ENCODE measurements at regions not wholly inside any gene's neighbourhood (a gene's known extent, or its start where the extent isn't known, plus 50 kb on each side); places are given as distances from the start of the nearest gene placed in this dataset.
A peak's percentile ranks its signal among the peaks of the same experiment; 100 is the strongest.

DNA sequence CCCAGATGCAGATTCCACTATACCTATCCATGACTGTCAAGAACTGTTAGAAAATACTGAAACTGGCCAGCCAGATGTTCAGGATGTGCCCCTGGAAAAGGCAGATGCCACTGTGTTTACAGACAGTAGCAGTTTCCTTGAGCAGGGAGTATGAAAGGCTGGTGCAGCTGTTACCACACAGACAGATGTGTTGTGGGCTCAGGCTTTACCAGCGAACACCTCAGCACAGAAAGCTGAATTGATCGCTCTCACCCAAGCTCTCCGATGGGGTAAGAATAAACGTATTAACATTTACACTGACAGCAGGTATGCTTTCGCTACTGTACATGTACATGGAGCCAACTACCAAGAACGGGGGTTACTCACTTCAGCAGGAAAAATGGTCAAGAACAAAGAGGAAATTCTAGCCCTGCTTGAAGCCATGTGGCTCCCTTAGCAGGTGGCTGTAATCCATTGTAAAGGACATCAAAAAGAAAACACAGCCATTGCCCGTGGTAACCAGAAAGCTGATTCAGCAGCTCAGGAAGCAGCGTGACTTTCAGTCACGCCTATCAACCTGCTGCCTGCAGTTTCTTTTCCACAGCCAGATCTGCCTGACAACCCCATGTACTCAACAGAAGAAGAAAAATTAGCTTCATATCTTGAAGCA lies 459.7 kb upstream of the HTR1E start:
- TF ChIP-seq, protein P1, sequence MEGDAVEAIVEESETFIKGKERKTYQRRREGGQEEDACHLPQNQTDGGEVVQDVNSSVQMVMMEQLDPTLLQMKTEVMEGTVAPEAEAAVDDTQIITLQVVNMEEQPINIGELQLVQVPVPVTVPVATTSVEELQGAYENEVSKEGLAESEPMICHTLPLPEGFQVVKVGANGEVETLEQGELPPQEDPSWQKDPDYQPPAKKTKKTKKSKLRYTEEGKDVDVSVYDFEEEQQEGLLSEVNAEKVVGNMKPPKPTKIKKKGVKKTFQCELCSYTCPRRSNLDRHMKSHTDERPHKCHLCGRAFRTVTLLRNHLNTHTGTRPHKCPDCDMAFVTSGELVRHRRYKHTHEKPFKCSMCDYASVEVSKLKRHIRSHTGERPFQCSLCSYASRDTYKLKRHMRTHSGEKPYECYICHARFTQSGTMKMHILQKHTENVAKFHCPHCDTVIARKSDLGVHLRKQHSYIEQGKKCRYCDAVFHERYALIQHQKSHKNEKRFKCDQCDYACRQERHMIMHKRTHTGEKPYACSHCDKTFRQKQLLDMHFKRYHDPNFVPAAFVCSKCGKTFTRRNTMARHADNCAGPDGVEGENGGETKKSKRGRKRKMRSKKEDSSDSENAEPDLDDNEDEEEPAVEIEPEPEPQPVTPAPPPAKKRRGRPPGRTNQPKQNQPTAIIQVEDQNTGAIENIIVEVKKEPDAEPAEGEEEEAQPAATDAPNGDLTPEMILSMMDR (IDR thresholded peaks at IDR 0.05; ENCODE audit: borderline replicate concordance, extremely low read depth, insufficient read depth), result no peak
- DNase-seq (peak in 4 of 5 donors; percentile 37 to 82 (median 72)), FAIRE-seq (no peak)
- Histone ChIP-seq H3K4me1 (ENCODE audit: control insufficient read depth in 2 of 3, insufficient read depth in 2 of 3, low read depth in 1 of 3, low read length in 3 of 3) (no peaks in the 10 kb centered on the region), H3K4me3 (ENCODE audit: low read length in 3 of 3) (no peak overlapping the region), H3K27ac (ENCODE audit: low read depth in 2 of 2, low read length in 2 of 2) (no peak overlapping the region), H3K27me3 (ENCODE audit: control insufficient read depth, insufficient read depth, low read length) (no peaks in the 10 kb centered on the region), H3K9me3 (ENCODE audit: control insufficient read depth in 2 of 3, insufficient read depth in 1 of 3, low read length in 3 of 3) (no peaks in the 10 kb centered on the region), H3K9ac (ENCODE audit: low read length in 3 of 3) (no peak overlapping the region), H3K36me3 (ENCODE audit: control insufficient read depth in 2 of 3, insufficient read depth in 3 of 3, low read length in 3 of 3) (no peaks in the 10 kb centered on the region)
- intact Hi-C loops (cut with DNase I), result no loop called here

DNA sequence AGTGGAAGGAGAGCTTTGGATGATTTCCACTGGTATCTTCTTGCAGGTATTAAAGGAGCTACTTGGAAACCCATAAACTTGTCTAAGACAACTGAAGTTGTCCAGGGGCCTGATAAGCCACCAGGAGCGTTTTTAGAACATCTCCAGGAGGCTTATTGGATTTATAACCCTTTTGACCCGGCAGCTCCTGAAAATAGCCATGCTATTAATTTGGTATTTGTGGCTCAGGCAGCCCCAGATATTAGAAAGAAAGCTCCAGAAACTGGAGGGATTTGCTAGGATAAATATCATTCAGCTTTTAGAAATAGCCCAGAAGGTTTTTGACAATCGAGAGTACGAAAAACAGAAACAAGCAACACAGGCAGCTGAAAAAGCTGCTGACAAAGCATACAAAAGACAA lies 461.0 kb upstream of the HTR1E start:
- DNase-seq, result no peak
- TF ChIP-seq, protein P1 (IDR thresholded peaks at IDR 0.05; ENCODE audit: borderline replicate concordance, extremely low read depth, insufficient read depth), result no peak
- intact Hi-C loops (cut with DNase I), result no loop called here
- no peak overlapping the region for H3K9ac ChIP-seq (ENCODE audit: low read length in 3 of 3)
- no peaks in the 10 kb centered on the region for H3K27me3 ChIP-seq (ENCODE audit: control insufficient read depth, insufficient read depth, low read length)
- FAIRE-seq, result no peak
- no peaks in the 10 kb centered on the region for H3K36me3 ChIP-seq (ENCODE audit: control insufficient read depth in 2 of 3, insufficient read depth in 3 of 3, low read length in 3 of 3)
- H3K27ac ChIP-seq (ENCODE audit: low read depth in 2 of 2, low read length in 2 of 2), result no peak overlapping the region
- H3K4me3 ChIP-seq (ENCODE audit: low read length in 3 of 3), result no peak overlapping the region
- no peaks in the 10 kb centered on the region for H3K9me3 ChIP-seq (ENCODE audit: control insufficient read depth in 2 of 3, insufficient read depth in 1 of 3, low read length in 3 of 3)
- H3K4me1 ChIP-seq (ENCODE audit: control insufficient read depth in 2 of 3, insufficient read depth in 2 of 3, low read depth in 1 of 3, low read length in 3 of 3), result no peaks in the 10 kb centered on the region

DNA sequence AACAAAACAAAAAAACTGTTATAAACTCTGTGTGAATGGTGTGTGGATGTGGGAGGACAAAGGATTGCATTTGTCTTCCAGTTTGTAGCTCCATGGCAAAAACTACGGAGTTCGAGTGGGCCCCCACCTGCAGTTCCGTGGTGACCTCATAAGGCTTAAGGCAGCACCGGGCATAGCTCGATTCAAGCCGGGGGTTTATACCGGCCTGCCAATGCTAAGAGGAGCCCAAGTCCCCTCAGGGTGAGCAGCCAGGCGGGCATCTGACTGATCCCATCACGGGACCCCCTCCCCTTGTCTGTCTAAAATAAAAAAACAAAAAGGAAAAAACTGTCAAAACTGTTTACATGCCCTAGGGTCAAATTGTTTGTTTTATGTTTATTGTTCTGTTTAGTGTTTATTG lies 463.2 kb upstream of the HTR1E start:
- Histone ChIP-seq H3K36me3 (ENCODE audit: control insufficient read depth in 2 of 3, insufficient read depth in 3 of 3, low read length in 3 of 3) (no peaks in the 10 kb centered on the region), H3K4me1 (ENCODE audit: control insufficient read depth in 2 of 3, insufficient read depth in 2 of 3, low read depth in 1 of 3, low read length in 3 of 3) (no peaks in the 10 kb centered on the region), H3K4me3 (ENCODE audit: low read length in 3 of 3) (no peak overlapping the region), H3K27me3 (ENCODE audit: control insufficient read depth, insufficient read depth, low read length) (no peaks in the 10 kb centered on the region), H3K27ac (ENCODE audit: low read depth in 2 of 2, low read length in 2 of 2) (no peak overlapping the region), H3K9me3 (ENCODE audit: control insufficient read depth in 2 of 3, insufficient read depth in 1 of 3, low read length in 3 of 3) (no peaks in the 10 kb centered on the region), H3K9ac (ENCODE audit: low read length in 3 of 3) (no peak overlapping the region)
- FAIRE-seq, result no peak
- intact Hi-C loops (cut with DNase I), result no loop called here
- no peak for DNase-seq
- TF ChIP-seq, protein P1 (IDR thresholded peaks at IDR 0.05; ENCODE audit: borderline replicate concordance, extremely low read depth, insufficient read depth), result no peak

DNA sequence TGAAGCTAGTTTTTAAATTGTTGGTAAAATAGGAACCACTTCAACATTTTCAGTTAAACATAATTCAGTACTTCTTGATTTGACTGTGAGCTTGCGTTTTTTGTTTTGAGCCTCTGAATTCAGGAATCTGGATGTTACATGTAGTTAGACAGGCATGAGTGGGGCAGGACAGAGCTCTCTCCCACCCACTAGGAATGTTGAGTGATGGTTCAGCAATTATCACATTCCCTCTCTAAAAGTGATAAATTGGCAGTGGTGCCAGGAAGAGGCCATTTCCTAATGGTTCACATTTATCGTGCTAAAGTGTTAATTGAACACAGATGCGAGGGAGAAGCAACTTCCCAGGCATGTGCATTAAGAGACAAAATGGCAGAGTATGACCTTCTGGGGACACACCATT lies 465.5 kb upstream of the HTR1E start:
- no peak overlapping the region for H3K9ac ChIP-seq (ENCODE audit: low read length in 3 of 3)
- intact Hi-C loops (cut with DNase I), result no loop called here
- no peaks in the 10 kb centered on the region for H3K9me3 ChIP-seq (ENCODE audit: control insufficient read depth in 2 of 3, insufficient read depth in 1 of 3, low read length in 3 of 3)
- FAIRE-seq, result no peak
- no peak for DNase-seq
- H3K4me1 ChIP-seq (ENCODE audit: control insufficient read depth in 2 of 3, insufficient read depth in 2 of 3, low read depth in 1 of 3, low read length in 3 of 3), result no peaks in the 10 kb centered on the region
- TF ChIP-seq, protein P1 (IDR thresholded peaks at IDR 0.05; ENCODE audit: borderline replicate concordance, extremely low read depth, insufficient read depth), result no peak
- H3K27ac ChIP-seq (ENCODE audit: low read depth in 2 of 2, low read length in 2 of 2), result no peak overlapping the region
- H3K27me3 ChIP-seq (ENCODE audit: control insufficient read depth, insufficient read depth, low read length), result no peaks in the 10 kb centered on the region
- no peaks in the 10 kb centered on the region for H3K36me3 ChIP-seq (ENCODE audit: control insufficient read depth in 2 of 3, insufficient read depth in 3 of 3, low read length in 3 of 3)
- no peak overlapping the region for H3K4me3 ChIP-seq (ENCODE audit: low read length in 3 of 3)

All from kidney (tissue), 13 donors.